Sigmoid colon (tissue), 6 donors: ENCODE measurements at regions not wholly inside any gene's neighbourhood (a gene's known extent, or its start where the extent isn't known, plus 50 kb on each side); places are given as distances from the start of the nearest gene placed in this dataset.
"Not testable (repeated sequence)": the region's sequence is repeated elsewhere in the genome, so short reads cannot be mapped to it uniquely, and the experiment has no call there.

Source experiments
- DNase-seq: peaks from one replicate; pipeline ENCODE4 v3.0.0-alpha.2; 2019
- H3K27ac ChIP-seq, 4 donors: fragments of 200-600 bp; sonication (generic); one replicate each; pipeline ENCODE4 v1.5.1; 2016 to 2019; ENCODE audit warnings: mild to moderate bottlenecking in 1 of 4
- H3K27me3 ChIP-seq, 3 donors: fragments of 200-600 bp; sonication (generic); one replicate each; pipeline ENCODE4 v1.5.1; 2019; ENCODE audit warnings: mild to moderate bottlenecking in 1 of 3
- H3K36me3 ChIP-seq, 4 donors: fragments of 200-600 bp; sonication (generic); one replicate each; pipeline ENCODE4 v1.5.1; 2016 to 2019
- H3K4me1 ChIP-seq, 4 donors: fragments of 200-600 bp; sonication (generic); one replicate each; pipeline ENCODE4 v1.5.1; 2017 to 2019
- H3K4me3 ChIP-seq, 4 donors: fragments of 200-600 bp; sonication (generic); one replicate each; pipeline ENCODE4 v1.5.1; 2017 to 2019; ENCODE audit warnings: mild to moderate bottlenecking in 2 of 4, moderate library complexity in 1 of 4
- H3K9me3 ChIP-seq, 4 donors: fragments of 200-600 bp in 3 of 4; sonication (generic) in 3 of 4; one replicate each; pipeline versions ENCODE4 v1.5.1 to v1.6.1; 2013 to 2019
- EP300 ChIP-seq, 4 donors: sonication (generic); formaldehyde crosslinking; IDR thresholded peaks; one replicate each; pipeline ENCODE4 v1.6.1; 2017; ENCODE audit warnings: antibody characterized with exemption in 4 of 4
- POLR2A ChIP-seq, 2 donors: fragments of 450-650 bp; IDR thresholded peaks; one replicate each; pipeline ENCODE4 v1.6.1; 2016; ENCODE audit warnings: antibody characterized with exemption in 2 of 2, mild to moderate bottlenecking in 2 of 2, moderate library complexity in 2 of 2
- POLR2AphosphoS5 ChIP-seq, 4 donors: sonication (generic); formaldehyde crosslinking; IDR thresholded peaks; one replicate each; pipeline ENCODE4 v1.6.1; 2017; ENCODE audit warnings: antibody characterized with exemption in 4 of 4
- WGBS, 2 donors: extraction: QIAGEN DNeasy Blood & Tissue Kit; methylation state at CpG; one replicate each; pipeline ENCODE4 v1.1.7; 2013; 5-methylcytosine and 5-hydroxymethylcytosine counted together
- intact Hi-C: fragments of 100-400 bp; cut with DNase I; formaldehyde crosslinking; loops from one replicate; pipeline ENCODE4 v1.15.1; 2023
- TF ChIP-seq, protein P1 (sequence below), 4 experiments: fragments of 450-650 bp in 3 of 4; fragments of 200-600 bp in 1 of 4; IDR thresholded peaks; one replicate each; pipeline ENCODE4 v1.5.1; 2016 to 2019; ENCODE audit warnings: antibody characterized with exemption in 4 of 4, mild to moderate bottlenecking in 3 of 4, moderate library complexity in 2 of 4
- donor health status: healthy with polysubstance abuse.
- donor health status: healthy.

DNA sequence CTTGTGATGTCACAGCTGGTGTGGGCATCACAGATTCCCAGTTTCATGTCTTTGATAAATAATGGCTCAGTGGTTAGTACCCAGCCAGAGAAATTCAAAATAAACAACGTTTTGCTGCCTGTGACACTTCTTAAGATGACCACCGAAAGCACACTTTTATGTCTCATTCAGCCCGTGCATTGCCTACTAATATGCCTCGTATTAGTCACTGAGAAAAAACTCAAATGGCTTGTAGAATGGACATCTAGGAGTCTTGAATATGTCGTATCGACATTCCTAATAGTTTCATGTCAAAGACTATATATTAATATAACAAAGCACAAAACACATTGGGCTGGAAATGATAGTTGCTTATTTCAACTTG lies 103.9 kb upstream of the FAT1 start:
- intact Hi-C loops: no loop called here
- H3K36me3 ChIP-seq: no peaks in the 10 kb centered on the region
- H3K9me3 ChIP-seq: no peaks in the 10 kb centered on the region
- no peaks in the 10 kb centered on the region for H3K4me1 ChIP-seq
- H3K4me3 ChIP-seq: no peak overlapping the region
- no peak for DNase-seq
- 82 to 88% methylated on average over 6 of the region's 6 CpGs for WGBS, 2 donors
- no peaks in the 10 kb centered on the region for H3K27me3 ChIP-seq
- no peak overlapping the region for H3K27ac ChIP-seq
- no peak for TF ChIP-seq POLR2A (IDR thresholded peaks at IDR 0.05)
- no peak for TF ChIP-seq EP300 (IDR thresholded peaks at IDR 0.05)
- TF ChIP-seq, protein P1, sequence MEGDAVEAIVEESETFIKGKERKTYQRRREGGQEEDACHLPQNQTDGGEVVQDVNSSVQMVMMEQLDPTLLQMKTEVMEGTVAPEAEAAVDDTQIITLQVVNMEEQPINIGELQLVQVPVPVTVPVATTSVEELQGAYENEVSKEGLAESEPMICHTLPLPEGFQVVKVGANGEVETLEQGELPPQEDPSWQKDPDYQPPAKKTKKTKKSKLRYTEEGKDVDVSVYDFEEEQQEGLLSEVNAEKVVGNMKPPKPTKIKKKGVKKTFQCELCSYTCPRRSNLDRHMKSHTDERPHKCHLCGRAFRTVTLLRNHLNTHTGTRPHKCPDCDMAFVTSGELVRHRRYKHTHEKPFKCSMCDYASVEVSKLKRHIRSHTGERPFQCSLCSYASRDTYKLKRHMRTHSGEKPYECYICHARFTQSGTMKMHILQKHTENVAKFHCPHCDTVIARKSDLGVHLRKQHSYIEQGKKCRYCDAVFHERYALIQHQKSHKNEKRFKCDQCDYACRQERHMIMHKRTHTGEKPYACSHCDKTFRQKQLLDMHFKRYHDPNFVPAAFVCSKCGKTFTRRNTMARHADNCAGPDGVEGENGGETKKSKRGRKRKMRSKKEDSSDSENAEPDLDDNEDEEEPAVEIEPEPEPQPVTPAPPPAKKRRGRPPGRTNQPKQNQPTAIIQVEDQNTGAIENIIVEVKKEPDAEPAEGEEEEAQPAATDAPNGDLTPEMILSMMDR (IDR thresholded peaks at IDR 0.05): no peak
- no peak for TF ChIP-seq POLR2AphosphoS5 (IDR thresholded peaks at IDR 0.05)

DNA sequence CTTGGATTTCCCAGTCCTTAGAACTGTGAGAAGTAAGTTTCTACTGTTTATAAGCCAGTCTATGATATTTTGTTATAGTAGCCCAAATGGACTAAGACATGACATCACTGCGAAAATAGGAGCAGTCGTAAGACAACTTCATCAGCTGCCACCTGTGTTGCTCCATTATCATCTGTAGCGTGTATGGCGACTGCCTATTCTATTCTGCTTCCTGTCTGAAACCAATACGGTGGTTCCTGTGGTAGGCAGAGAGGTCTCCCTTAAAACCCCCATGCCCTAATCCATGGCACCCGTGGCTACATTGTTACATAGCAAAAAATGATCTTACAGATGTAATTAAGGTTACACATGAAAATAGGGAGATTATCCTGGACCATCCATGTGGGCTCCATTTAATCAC lies 105.4 kb upstream of the FAT1 start:
- H3K9me3 ChIP-seq: no peaks in the 10 kb centered on the region
- no peak for DNase-seq
- no peaks in the 10 kb centered on the region for H3K36me3 ChIP-seq
- TF ChIP-seq POLR2AphosphoS5 (IDR thresholded peaks at IDR 0.05): no peak
- no peak for TF ChIP-seq EP300 (IDR thresholded peaks at IDR 0.05)
- TF ChIP-seq POLR2A (IDR thresholded peaks at IDR 0.05): no peak
- TF ChIP-seq, protein P1 (IDR thresholded peaks at IDR 0.05): no peak
- WGBS, 2 donors: 83 to 94% methylated on average over 6 of the region's 6 CpGs
- no peaks in the 10 kb centered on the region for H3K27me3 ChIP-seq
- intact Hi-C loops: no loop called here
- H3K27ac ChIP-seq: no peak overlapping the region
- H3K4me3 ChIP-seq: no peak overlapping the region
- no peaks in the 10 kb centered on the region for H3K4me1 ChIP-seq

DNA sequence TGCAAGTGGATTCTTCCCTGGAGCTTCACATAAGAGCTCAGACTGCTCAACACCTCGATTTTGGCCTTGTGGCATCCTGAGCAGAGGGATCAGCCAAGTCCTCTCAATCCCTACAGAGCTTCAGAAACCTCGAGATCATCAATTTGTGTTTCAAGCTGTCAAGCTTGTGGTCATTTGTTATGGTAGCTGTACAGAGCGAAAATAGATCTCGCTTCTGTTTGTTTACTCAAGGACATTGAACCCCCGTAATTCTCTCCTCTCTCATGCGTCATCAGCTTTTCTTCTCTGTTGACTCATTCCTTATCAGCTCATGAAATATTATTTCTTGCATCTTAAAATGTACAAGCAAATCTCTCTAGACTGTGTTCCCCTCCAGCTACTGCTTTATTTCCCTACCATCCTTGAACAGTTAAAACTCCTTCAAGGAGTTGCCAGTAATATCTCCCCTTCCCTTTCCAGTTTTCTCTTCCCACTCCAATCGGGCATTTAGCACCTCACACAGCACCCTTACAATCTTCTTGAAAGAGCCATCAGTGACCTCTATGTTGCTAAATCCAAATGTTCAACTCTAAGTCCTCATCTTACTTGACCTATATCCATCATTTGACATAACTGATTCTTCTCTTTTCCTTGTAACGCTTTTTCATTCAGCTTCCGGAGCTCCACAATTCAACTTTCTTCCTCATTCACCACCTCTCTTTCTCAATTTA lies 106.2 kb upstream of the FAT1 start:
- Histone ChIP-seq H3K27me3 (no peaks in the 10 kb centered on the region), H3K36me3 (no peaks in the 10 kb centered on the region), H3K27ac (no peak overlapping the region), H3K4me3 (no peak overlapping the region), H3K9me3 (no peaks in the 10 kb centered on the region), H3K4me1 (no peaks in the 10 kb centered on the region)
- no peak for DNase-seq
- 50 to 59% methylated on average over 9 of the region's 9 CpGs for WGBS, 2 donors
- intact Hi-C loops: no loop called here
- TF ChIP-seq EP300 (IDR thresholded peaks at IDR 0.05) (no peak), POLR2AphosphoS5 (IDR thresholded peaks at IDR 0.05) (no peak), POLR2A (IDR thresholded peaks at IDR 0.05) (no peak)
- TF ChIP-seq, protein P1 (IDR thresholded peaks at IDR 0.05): no peak

DNA sequence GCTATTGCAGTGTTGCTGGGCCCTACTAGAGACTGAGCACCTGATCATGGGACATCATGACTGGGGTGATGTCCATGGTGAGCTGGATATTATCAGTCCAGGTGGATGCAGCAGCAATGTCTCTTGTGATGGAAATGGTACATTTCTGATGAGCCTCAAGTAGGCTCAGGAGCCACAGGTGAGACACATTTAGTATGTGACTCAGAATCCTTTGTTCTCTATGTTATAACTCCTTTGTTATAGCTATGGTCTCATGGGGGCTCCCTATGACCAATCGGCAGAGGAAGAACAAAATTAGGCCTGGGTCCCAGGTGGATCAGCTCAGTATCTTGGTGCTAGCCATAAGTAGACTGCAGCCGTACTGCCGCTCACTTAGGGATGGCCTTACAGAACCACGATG lies 107.9 kb upstream of the FAT1 start:
- TF ChIP-seq POLR2AphosphoS5 (IDR thresholded peaks at IDR 0.05) (no peak), POLR2A (IDR thresholded peaks at IDR 0.05) (no peak), EP300 (IDR thresholded peaks at IDR 0.05) (no peak)
- TF ChIP-seq, protein P1 (IDR thresholded peaks at IDR 0.05): no peak
- Histone ChIP-seq H3K4me3 (no peak overlapping the region), H3K27me3 (no peaks in the 10 kb centered on the region), H3K36me3 (no peaks in the 10 kb centered on the region), H3K4me1 (no peaks in the 10 kb centered on the region), H3K9me3 (no peaks in the 10 kb centered on the region), H3K27ac (no peak overlapping the region)
- DNase-seq: no peak
- 82 to 96% methylated on average over 4 of the region's 4 CpGs for WGBS, 2 donors
- intact Hi-C loops: no loop called here

DNA sequence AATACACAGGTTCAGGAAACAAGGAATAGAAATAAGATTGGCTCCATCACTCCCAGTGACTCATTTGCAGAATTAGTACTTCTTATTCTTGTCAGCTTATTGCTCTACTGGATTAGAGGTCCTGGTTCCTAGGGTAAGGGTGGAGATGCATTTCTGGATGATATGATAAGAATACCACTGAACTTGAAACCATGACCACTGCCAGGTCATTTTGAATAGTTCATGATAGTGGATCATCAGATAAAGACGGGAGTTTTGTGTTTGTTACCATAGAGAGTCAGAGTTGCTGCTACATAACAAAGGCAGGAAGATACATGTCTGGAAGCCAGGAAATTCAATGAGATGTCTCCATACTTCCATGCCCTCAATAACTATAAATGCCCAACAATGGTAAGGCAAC lies 109.2 kb upstream of the FAT1 start:
- Histone ChIP-seq H3K27ac (no peak overlapping the region), H3K4me1 (no peaks in the 10 kb centered on the region), H3K4me3 (no peak overlapping the region), H3K36me3 (no peaks in the 10 kb centered on the region), H3K9me3 (no peaks in the 10 kb centered on the region), H3K27me3 (no peaks in the 10 kb centered on the region)
- 50 to 79% methylated on average over 1 of the region's 1 CpG for WGBS, 2 donors
- intact Hi-C loops: no loop called here
- DNase-seq: no peak
- TF ChIP-seq POLR2A (IDR thresholded peaks at IDR 0.05) (no peak), EP300 (IDR thresholded peaks at IDR 0.05) (no peak), POLR2AphosphoS5 (IDR thresholded peaks at IDR 0.05) (no peak)
- TF ChIP-seq, protein P1 (IDR thresholded peaks at IDR 0.05): no peak

DNA sequence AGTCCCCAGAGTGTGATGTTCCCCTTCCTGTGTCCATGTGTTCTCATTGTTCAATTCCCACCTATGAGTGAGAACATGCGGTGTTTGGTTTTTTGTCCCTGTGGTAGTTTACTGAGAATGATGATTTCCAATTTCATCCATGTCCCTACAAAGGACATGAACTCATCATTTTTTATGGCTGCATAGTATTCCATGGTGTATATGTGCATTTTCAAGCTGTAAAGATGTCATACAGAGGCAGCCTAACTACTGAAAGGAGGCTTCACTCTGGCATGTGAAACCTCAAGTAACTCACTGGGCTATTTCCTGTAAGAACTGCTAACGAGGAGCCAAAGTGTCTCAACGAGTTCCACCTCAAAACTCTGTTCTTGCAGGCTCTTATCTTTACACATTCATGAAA lies 113.8 kb upstream of the FAT1 start:
- H3K9me3 ChIP-seq, H3K27me3 ChIP-seq, intact Hi-C loops, H3K27ac ChIP-seq, DNase-seq, H3K4me1 ChIP-seq, H3K36me3 ChIP-seq, H3K4me3 ChIP-seq: not testable (repeated sequence)
- WGBS, 2 donors: 87% methylated on average over 3 of the region's 3 CpGs
